HEK293T (cell line): ENCODE measurements at regions not wholly inside any gene's neighbourhood (a gene's known extent, or its start where the extent isn't known, plus 50 kb on each side); places are given as distances from the start of the nearest gene placed in this dataset.

Source experiments
- CTCF ChIA-PET: fragments of 350-600 bp; formaldehyde crosslinking; extraction: SDS; loops from one replicate; lab custom pipeline; 2021; ENCODE audit warnings: antibody characterized with exemption, inconsistent platforms; lab: Yijun Ruan, JAX
- POLR2A ChIA-PET: fragments of 350-600 bp; formaldehyde crosslinking; extraction: SDS; loops from one replicate; lab custom pipeline; 2020; ENCODE audit warnings: antibody characterized with exemption, inconsistent platforms; lab: Yijun Ruan, JAX
- DNase-seq: peaks from one replicate; pipeline ENCODE4 v3.0.0; 2012; ENCODE audit warnings: mixed read lengths; ENCODE audit errors: extremely low spot score
- ARNT ChIP-seq: fragments of 450-650 bp; IDR thresholded peaks from 2 replicates; pipeline ENCODE4 v1.6.1; 2017; ENCODE audit warnings: mild to moderate bottlenecking
- BHLHE40 ChIP-seq: fragments of 450-650 bp; IDR thresholded peaks from 2 replicates; pipeline ENCODE4 v1.6.1; 2016; ENCODE audit warnings: mild to moderate bottlenecking, moderate library complexity, borderline replicate concordance
- CTBP1 ChIP-seq: fragments of 450-650 bp; IDR thresholded peaks from 2 replicates; pipeline ENCODE4 v1.6.1; 2016; ENCODE audit warnings: borderline replicate concordance
- ELF4 ChIP-seq: fragments of 450-650 bp; IDR thresholded peaks from 2 replicates; pipeline ENCODE4 v1.6.1; 2017; ENCODE audit warnings: antibody characterized with exemption
- FOXA1 ChIP-seq: fragments of 450-650 bp; IDR thresholded peaks from 2 replicates; pipeline ENCODE4 v1.6.1; 2016; ENCODE audit warnings: mild to moderate bottlenecking
- FOXK2 ChIP-seq: fragments of 450-650 bp; IDR thresholded peaks from 2 replicates; pipeline ENCODE4 v1.6.1; 2016; ENCODE audit warnings: mild to moderate bottlenecking
- FOXM1 ChIP-seq: fragments of 450-650 bp; IDR thresholded peaks from 2 replicates; pipeline ENCODE4 v1.6.1; 2017; ENCODE audit warnings: mild to moderate bottlenecking, borderline replicate concordance
- HDGF ChIP-seq: fragments of 450-650 bp; IDR thresholded peaks from 2 replicates; pipeline ENCODE4 v1.6.1; 2017; ENCODE audit warnings: antibody characterized with exemption, borderline replicate concordance
- L3MBTL2 ChIP-seq: fragments of 450-650 bp; conservative IDR thresholded peaks from 2 replicates; pipeline ENCODE4 v1.6.1; 2016; ENCODE audit warnings: mild to moderate bottlenecking
- LEF1 ChIP-seq: fragments of 450-650 bp; IDR thresholded peaks from 2 replicates; pipeline ENCODE4 v1.6.1; 2017; ENCODE audit warnings: mild to moderate bottlenecking, borderline replicate concordance
- NFRKB ChIP-seq: fragments of 450-650 bp; IDR thresholded peaks from 2 replicates; pipeline ENCODE4 v1.6.1; 2016; ENCODE audit warnings: mild to moderate bottlenecking, moderate library complexity
- SP1 ChIP-seq: fragments of 450-650 bp; IDR thresholded peaks from 2 replicates; pipeline ENCODE4 v1.6.1; 2017
- SUZ12 ChIP-seq: fragments of 450-650 bp; IDR thresholded peaks from 2 replicates; pipeline ENCODE4 v1.6.1; 2016; ENCODE audit warnings: mild to moderate bottlenecking
- TARDBP ChIP-seq: fragments of 450-650 bp; IDR thresholded peaks from 2 replicates; pipeline ENCODE4 v1.6.1; 2016
- ZNF384 ChIP-seq: fragments of 450-650 bp; IDR thresholded peaks from 2 replicates; pipeline ENCODE4 v1.6.1; 2016
- TF ChIP-seq, protein P1 (sequence below): fragments of 450-650 bp; IDR thresholded peaks from 2 replicates; pipeline ENCODE4 v1.6.1; 2016

- TF ChIP-seq NFRKB (no peak), SP1 (no peak), TARDBP (no peak)
- ChIA-PET CTCF (no interaction called here), POLR2A (no interaction called here)
- no peak for DNase-seq
Observed at GRCh38 chr7:153422291-153423209, 629.6 kb upstream of the DPP6 start.

- ChIA-PET POLR2A (no interaction called here), CTCF (no interaction called here)
- no peak for TF ChIP-seq ELF4
- TF ChIP-seq FOXM1: no peak
- TF ChIP-seq FOXA1: no peak
- TF ChIP-seq ZNF384: no peak
- no peak for TF ChIP-seq LEF1
- TF ChIP-seq L3MBTL2: no peak
- TF ChIP-seq TARDBP: no peak
- no peak for TF ChIP-seq ARNT
- TF ChIP-seq SUZ12: no peak
- DNase-seq: no peak
Observed at GRCh38 chr7:153423210-153423590, 629.0 kb upstream of the DPP6 start.

DNA sequence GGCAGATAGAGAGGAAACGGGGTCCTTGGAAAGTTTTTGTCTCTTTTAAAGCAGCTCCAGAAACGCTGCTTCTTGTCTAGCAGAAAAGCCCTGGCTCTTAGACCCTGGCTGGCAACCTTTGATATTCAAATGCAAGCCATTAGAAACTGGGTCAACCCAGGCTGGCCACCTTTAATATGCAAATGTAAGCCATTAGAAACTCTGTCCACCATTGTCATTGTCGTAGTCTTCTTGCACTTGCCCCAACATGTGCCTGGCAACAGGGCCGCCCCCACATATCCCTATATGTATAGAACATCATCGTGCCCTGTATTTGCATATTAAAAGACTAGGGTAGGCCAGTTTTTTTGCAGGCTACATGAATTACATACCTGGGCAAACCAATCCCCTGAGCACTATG is 621.3 kb upstream of the DPP6 start:
- POLR2A ChIA-PET: no interaction called here
- CTCF ChIA-PET: no interaction called here
- no peak for DNase-seq
- TF ChIP-seq LEF1 (no peak), FOXA1 (no peak), CTBP1 (no peak), L3MBTL2 (no peak), NFRKB (no peak), HDGF (no peak), BHLHE40 (no peak), FOXK2 (no peak), ELF4 (no peak)
- TF ChIP-seq, protein P1, sequence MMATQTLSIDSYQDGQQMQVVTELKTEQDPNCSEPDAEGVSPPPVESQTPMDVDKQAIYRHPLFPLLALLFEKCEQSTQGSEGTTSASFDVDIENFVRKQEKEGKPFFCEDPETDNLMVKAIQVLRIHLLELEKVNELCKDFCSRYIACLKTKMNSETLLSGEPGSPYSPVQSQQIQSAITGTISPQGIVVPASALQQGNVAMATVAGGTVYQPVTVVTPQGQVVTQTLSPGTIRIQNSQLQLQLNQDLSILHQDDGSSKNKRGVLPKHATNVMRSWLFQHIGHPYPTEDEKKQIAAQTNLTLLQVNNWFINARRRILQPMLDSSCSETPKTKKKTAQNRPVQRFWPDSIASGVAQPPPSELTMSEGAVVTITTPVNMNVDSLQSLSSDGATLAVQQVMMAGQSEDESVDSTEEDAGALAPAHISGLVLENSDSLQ: no peak

- no peak for DNase-seq
- TF ChIP-seq FOXM1 (no peak), SUZ12 (no peak), HDGF (no peak), L3MBTL2 (no peak), NFRKB (no peak), CTBP1 (no peak), ZNF384 (no peak), FOXK2 (no peak), SP1 (no peak), BHLHE40 (no peak), LEF1 (no peak), ELF4 (no peak), TARDBP (no peak), FOXA1 (no peak), ARNT (no peak)
- TF ChIP-seq, protein P1: no peak
- ChIA-PET POLR2A (no interaction called here), CTCF (no interaction called here)
Observed at GRCh38 chr7:153432063-153432462, 620.1 kb upstream of the DPP6 start.

GRCh38 chr7:153433223-153433622 is 619.0 kb upstream of the DPP6 start:
- no peak for TF ChIP-seq BHLHE40
- TF ChIP-seq, protein P1: no peak
- no peak for TF ChIP-seq LEF1
- no peak for TF ChIP-seq ELF4
- TF ChIP-seq HDGF: no peak
- no peak for TF ChIP-seq FOXA1
- no peak for TF ChIP-seq NFRKB
- no peak for TF ChIP-seq FOXK2
- TF ChIP-seq SP1: no peak
- TF ChIP-seq FOXM1: no peak
- TF ChIP-seq SUZ12: no peak
- TF ChIP-seq TARDBP: no peak
- TF ChIP-seq L3MBTL2: no peak
- TF ChIP-seq ZNF384: no peak
- TF ChIP-seq ARNT: no peak
- TF ChIP-seq CTBP1: no peak
- no peak for DNase-seq
- ChIA-PET CTCF (no interaction called here), POLR2A (no interaction called here)

DNA sequence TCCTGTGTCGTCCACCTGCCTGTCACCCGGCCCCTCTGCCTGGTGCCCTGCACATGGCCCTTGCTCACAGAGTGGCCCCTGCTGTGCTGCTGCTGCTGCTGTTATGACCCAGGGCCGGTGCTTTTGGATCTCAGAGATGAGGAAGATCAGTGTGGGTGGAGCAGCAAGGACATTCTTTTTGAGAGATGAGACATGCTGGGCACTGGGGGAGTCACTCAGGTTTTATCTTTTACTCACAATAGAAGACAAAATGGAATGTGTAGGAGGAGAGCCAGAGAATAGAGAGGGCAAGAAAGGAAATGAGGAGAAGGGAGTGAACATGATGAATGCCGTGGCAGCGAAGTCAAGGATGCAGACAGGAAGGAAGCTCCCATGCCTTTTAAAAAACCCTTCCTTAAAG is 611.5 kb upstream of the DPP6 start:
- no peak for DNase-seq
- ChIA-PET CTCF (no interaction called here), POLR2A (no interaction called here)
- TF ChIP-seq ZNF384 (no peak), ARNT (no peak), SUZ12 (no peak), TARDBP (no peak), FOXM1 (no peak), ELF4 (no peak), LEF1 (no peak), FOXK2 (no peak), L3MBTL2 (no peak), CTBP1 (no peak), SP1 (no peak), HDGF (no peak), FOXA1 (no peak), BHLHE40 (no peak), NFRKB (no peak)
- TF ChIP-seq, protein P1: no peak
